Panc1 (cell line): ENCODE measurements at regions not wholly inside any gene's neighbourhood (a gene's known extent, or its start where the extent isn't known, plus 50 kb on each side); places are given as distances from the start of the nearest gene placed in this dataset.

Experiments
- TF ChIP-seq, protein P1 (sequence below): fragments of 450-650 bp; IDR thresholded peaks from 2 replicates; pipeline ENCODE4 v1.5.1; 2017; ENCODE audit warnings: mild to moderate bottlenecking
- TF ChIP-seq, protein P2 (sequence below), 2 experiments: IDR thresholded peaks; 2 replicates each; pipeline ENCODE4 v1.6.1; 2011 to 2012; ENCODE audit warnings: low read depth in 2 of 2, control low read depth in 1 of 2, low read length in 1 of 2, mild to moderate bottlenecking in 1 of 2, moderate library complexity in 1 of 2; ENCODE audit not compliant: insufficient read depth in 1 of 2

DNA sequence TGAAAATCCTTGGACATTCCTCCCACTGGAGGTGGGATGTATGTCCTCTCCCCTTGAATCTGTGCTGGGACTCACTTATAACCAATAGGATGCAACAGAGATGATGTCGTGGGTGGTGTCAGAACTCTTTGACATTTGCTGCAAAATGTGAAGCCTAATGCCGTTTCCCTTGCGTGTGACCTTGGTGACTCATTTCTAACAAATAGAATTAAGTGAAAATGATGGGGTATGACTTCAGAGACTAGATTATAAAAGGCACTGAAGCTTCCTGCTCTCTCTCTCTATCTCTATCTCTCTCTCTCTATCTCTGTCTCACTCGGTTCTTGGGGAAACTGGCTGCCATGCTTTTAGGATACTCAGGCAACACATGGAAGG is 126.1 kb upstream of the STC2 start:
- TF ChIP-seq, protein P1, sequence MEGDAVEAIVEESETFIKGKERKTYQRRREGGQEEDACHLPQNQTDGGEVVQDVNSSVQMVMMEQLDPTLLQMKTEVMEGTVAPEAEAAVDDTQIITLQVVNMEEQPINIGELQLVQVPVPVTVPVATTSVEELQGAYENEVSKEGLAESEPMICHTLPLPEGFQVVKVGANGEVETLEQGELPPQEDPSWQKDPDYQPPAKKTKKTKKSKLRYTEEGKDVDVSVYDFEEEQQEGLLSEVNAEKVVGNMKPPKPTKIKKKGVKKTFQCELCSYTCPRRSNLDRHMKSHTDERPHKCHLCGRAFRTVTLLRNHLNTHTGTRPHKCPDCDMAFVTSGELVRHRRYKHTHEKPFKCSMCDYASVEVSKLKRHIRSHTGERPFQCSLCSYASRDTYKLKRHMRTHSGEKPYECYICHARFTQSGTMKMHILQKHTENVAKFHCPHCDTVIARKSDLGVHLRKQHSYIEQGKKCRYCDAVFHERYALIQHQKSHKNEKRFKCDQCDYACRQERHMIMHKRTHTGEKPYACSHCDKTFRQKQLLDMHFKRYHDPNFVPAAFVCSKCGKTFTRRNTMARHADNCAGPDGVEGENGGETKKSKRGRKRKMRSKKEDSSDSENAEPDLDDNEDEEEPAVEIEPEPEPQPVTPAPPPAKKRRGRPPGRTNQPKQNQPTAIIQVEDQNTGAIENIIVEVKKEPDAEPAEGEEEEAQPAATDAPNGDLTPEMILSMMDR = no peak
- TF ChIP-seq, protein P2, sequence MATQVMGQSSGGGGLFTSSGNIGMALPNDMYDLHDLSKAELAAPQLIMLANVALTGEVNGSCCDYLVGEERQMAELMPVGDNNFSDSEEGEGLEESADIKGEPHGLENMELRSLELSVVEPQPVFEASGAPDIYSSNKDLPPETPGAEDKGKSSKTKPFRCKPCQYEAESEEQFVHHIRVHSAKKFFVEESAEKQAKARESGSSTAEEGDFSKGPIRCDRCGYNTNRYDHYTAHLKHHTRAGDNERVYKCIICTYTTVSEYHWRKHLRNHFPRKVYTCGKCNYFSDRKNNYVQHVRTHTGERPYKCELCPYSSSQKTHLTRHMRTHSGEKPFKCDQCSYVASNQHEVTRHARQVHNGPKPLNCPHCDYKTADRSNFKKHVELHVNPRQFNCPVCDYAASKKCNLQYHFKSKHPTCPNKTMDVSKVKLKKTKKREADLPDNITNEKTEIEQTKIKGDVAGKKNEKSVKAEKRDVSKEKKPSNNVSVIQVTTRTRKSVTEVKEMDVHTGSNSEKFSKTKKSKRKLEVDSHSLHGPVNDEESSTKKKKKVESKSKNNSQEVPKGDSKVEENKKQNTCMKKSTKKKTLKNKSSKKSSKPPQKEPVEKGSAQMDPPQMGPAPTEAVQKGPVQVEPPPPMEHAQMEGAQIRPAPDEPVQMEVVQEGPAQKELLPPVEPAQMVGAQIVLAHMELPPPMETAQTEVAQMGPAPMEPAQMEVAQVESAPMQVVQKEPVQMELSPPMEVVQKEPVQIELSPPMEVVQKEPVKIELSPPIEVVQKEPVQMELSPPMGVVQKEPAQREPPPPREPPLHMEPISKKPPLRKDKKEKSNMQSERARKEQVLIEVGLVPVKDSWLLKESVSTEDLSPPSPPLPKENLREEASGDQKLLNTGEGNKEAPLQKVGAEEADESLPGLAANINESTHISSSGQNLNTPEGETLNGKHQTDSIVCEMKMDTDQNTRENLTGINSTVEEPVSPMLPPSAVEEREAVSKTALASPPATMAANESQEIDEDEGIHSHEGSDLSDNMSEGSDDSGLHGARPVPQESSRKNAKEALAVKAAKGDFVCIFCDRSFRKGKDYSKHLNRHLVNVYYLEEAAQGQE (IDR thresholded peaks at IDR 0.05; ENCODE audit: insufficient read depth in 1 of 2, low read depth in 2 of 2, low read length in 1 of 2) = no peak
